Neural progenitor cell (in vitro differentiated cells): ENCODE measurements at regions not wholly inside any gene's neighbourhood (a gene's known extent, or its start where the extent isn't known, plus 50 kb on each side); places are given as distances from the start of the nearest gene placed in this dataset.
A peak's percentile ranks its signal among the peaks of the same experiment; 100 is the strongest.

ENCODE experiments used
- DNase-seq: peaks from one replicate; pipeline ENCODE4 v3.0.0-alpha.2; 2016; ENCODE audit warnings: low spot score
- H2AFZ ChIP-seq: fragments of 200-600 bp; sonication (generic); replicated peaks from 2 replicates; pipeline ENCODE4 v1.6.1; 2016; ENCODE audit warnings: antibody characterized with exemption
- H3F3A ChIP-seq: fragments of 200-600 bp; sonication (generic); 2 replicates; pipeline ENCODE4 v1.6.1; 2016; ENCODE audit warnings: antibody characterized with exemption, low read depth
- H3K27ac ChIP-seq: fragments of 200-600 bp; sonication (generic); 2 replicates; pipeline ENCODE4 v1.5.1; 2016; ENCODE audit warnings: mild to moderate bottlenecking
- H3K27me3 ChIP-seq: fragments of 200-600 bp; sonication (generic); 2 replicates; pipeline ENCODE4 v1.6.1; 2016; ENCODE audit warnings: mild to moderate bottlenecking, moderate library complexity
- H3K36me3 ChIP-seq: fragments of 200-600 bp; sonication (generic); 2 replicates; pipeline ENCODE4 v1.5.1; 2016
- H3K4me1 ChIP-seq: fragments of 200-600 bp; sonication (generic); 2 replicates; pipeline ENCODE4 v1.6.1; 2016; ENCODE audit warnings: mixed run types
- H3K4me2 ChIP-seq: fragments of 200-600 bp; sonication (generic); 2 replicates; pipeline ENCODE4 v1.6.1; 2016
- H3K4me3 ChIP-seq: fragments of 200-600 bp; sonication (generic); 2 replicates; pipeline ENCODE4 v1.5.1; 2016
- H3K79me2 ChIP-seq: fragments of 200-600 bp; sonication (generic); 2 replicates; pipeline ENCODE4 v1.6.1; 2016; ENCODE audit warnings: low read depth
- H3K9ac ChIP-seq: fragments of 200-600 bp; sonication (generic); 2 replicates; pipeline ENCODE4 v1.6.1; 2016
- H3K9me3 ChIP-seq: fragments of 200-600 bp; sonication (generic); 2 replicates; pipeline ENCODE4 v1.5.1; 2016; ENCODE audit warnings: low read depth
- H4K20me1 ChIP-seq: fragments of 200-600 bp; sonication (generic); 2 replicates; pipeline ENCODE4 v1.6.1; 2016; ENCODE audit warnings: low read depth
- H3K27ac Mint-ChIP-seq: 3 replicates; pipeline ENCODE4 v1.8.0; 2021; ENCODE audit warnings: mixed read lengths
- H3K27me3 Mint-ChIP-seq: 2 replicates; pipeline ENCODE4 v1.8.0; 2022; ENCODE audit warnings: low read depth, mild to moderate bottlenecking, inconsistent platforms, moderate library complexity, mixed read lengths; ENCODE audit not compliant: insufficient read depth
- H3K36me3 Mint-ChIP-seq: 3 replicates; pipeline ENCODE4 v1.8.0; 2021; ENCODE audit warnings: mixed read lengths
- H3K4me1 Mint-ChIP-seq: 3 replicates; pipeline ENCODE4 v1.8.0; 2021; ENCODE audit warnings: mixed read lengths
- H3K4me3 Mint-ChIP-seq: 3 replicates; pipeline ENCODE4 v1.8.0; 2021; ENCODE audit warnings: mild to moderate bottlenecking, moderate library complexity, mixed read lengths
- H3K9me3 Mint-ChIP-seq: 3 replicates; pipeline ENCODE4 v1.8.0; 2020; ENCODE audit warnings: mixed read lengths
- CTCF ChIP-seq: fragments of 200-600 bp; sonication (generic); IDR thresholded peaks from 2 replicates; pipeline ENCODE4 v1.5.1; 2017; ENCODE audit warnings: antibody characterized with exemption, mild to moderate bottlenecking
- EZH2 ChIP-seq: fragments of 200-600 bp; sonication (generic); IDR thresholded peaks from 2 replicates; pipeline ENCODE4 v1.6.1; 2017; ENCODE audit warnings: antibody characterized with exemption, mild to moderate bottlenecking, moderate library complexity
- EZH2phosphoT487 ChIP-seq: fragments of 200-600 bp; sonication (generic); IDR thresholded peaks from 2 replicates; pipeline ENCODE4 v1.6.1; 2017; ENCODE audit warnings: antibody characterized with exemption

DNA sequence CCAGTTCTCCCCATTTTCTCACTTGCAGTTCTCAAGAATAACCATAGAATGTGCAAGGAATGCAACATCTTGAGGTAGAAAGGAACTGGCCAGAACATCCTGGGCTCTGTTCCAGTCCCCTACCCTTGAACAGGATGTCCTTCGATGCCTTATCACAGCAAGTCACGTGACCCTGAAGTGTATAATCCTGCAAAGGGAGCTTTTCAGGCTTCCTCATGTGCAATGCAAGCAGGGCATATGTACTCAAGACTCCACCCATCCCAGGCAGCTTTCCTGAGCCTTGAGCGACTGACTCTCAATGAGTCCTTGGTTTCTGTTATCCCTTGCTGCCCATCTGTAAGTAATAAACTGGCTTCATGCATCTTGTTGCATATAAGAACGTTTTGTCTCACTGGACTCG lies 311.0 kb downstream of the MRPL39 start:
- Mint-ChIP-seq H3K4me3 (no peak overlapping the region), H3K36me3 (no peaks in the 10 kb centered on the region), H3K9me3 (no peaks in the 10 kb centered on the region), H3K4me1 (peaks cover 8% of the 10 kb centered on the region), H3K27me3 (no peaks in the 10 kb centered on the region), H3K27ac (no peak overlapping the region)
- H3F3A ChIP-seq = no peaks in the 10 kb centered on the region
- no peaks in the 10 kb centered on the region for H3K9me3 ChIP-seq
- no peaks in the 10 kb centered on the region for H4K20me1 ChIP-seq
- no peaks in the 10 kb centered on the region for H3K36me3 ChIP-seq
- H3K27me3 ChIP-seq = no peaks in the 10 kb centered on the region
- no peaks in the 10 kb centered on the region for H3K79me2 ChIP-seq
- H2AFZ ChIP-seq = peak overlapping the region; percentile 9
- no peak overlapping the region for H3K4me3 ChIP-seq
- H3K27ac ChIP-seq = no peak overlapping the region
- no peak overlapping the region for H3K9ac ChIP-seq
- no peak overlapping the region for H3K4me2 ChIP-seq
- DNase-seq = no peak
- H3K4me1 ChIP-seq = peaks cover 8% of the 10 kb centered on the region
- TF ChIP-seq EZH2phosphoT487 = no peak
- TF ChIP-seq EZH2 = no peak
- TF ChIP-seq CTCF = no peak

DNA sequence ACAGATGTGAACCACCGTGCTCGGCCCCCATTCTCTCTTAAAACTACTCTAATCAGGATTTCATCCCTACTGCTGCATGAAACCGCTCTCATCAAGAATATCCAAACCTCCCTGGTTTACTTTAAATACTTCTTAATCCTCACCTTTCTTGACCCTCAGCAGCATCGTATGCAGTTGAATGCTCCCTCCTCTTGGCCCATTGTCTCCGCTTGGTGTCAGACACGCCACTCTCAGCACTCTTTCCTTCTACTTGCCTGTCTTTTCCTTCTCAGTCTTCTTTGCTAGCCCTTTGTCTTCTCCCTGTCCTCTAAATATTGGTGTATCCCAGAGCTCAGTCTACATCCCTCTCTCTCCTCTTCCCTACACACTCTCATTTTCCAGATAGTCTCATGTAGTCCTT lies 314.9 kb downstream of the MRPL39 start:
- H3K4me3 Mint-ChIP-seq = no peak overlapping the region
- no peaks in the 10 kb centered on the region for H3K9me3 Mint-ChIP-seq
- peak overlapping the region; percentile 40 for H2AFZ ChIP-seq
- H3K36me3 ChIP-seq = no peaks in the 10 kb centered on the region
- peak overlapping the region; percentile 29 for H3K4me2 ChIP-seq
- H3K4me1 Mint-ChIP-seq = peaks cover 5% of the 10 kb centered on the region
- H4K20me1 ChIP-seq = no peaks in the 10 kb centered on the region
- no peak overlapping the region for H3K9ac ChIP-seq
- H3K27ac ChIP-seq = no peak overlapping the region
- peak; percentile 53 for DNase-seq
- peaks cover 8% of the 10 kb centered on the region for H3K4me1 ChIP-seq
- H3K27me3 ChIP-seq = no peaks in the 10 kb centered on the region
- no peak overlapping the region for H3K27ac Mint-ChIP-seq
- TF ChIP-seq EZH2phosphoT487 = no peak
- TF ChIP-seq EZH2 = no peak
- TF ChIP-seq CTCF = no peak
- H3K36me3 Mint-ChIP-seq = no peaks in the 10 kb centered on the region
- no peaks in the 10 kb centered on the region for H3F3A ChIP-seq
- no peaks in the 10 kb centered on the region for H3K79me2 ChIP-seq
- H3K4me3 ChIP-seq = no peak overlapping the region
- no peaks in the 10 kb centered on the region for H3K27me3 Mint-ChIP-seq
- no peaks in the 10 kb centered on the region for H3K9me3 ChIP-seq

DNA sequence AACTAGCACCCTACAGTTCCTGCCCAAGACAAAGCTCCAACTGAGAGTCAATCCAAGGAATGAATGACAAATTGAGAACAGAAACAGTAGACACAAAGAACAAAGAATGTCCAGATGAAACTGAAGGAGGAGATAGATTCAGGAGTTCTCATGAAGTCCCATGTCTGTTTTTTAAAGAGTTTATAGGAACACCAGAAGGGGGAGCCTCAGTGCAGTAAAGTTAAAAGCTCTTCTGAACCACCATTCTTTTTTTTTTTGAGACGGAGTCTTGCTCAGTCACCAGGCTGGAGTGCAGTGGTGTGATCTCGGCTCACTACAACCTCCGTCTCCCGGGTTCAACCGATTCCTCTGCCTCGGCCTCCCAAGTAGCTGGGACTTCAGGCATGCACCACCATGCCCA lies 323.6 kb downstream of the MRPL39 start:
- Histone ChIP-seq H3F3A (no peaks in the 10 kb centered on the region), H3K36me3 (no peaks in the 10 kb centered on the region), H3K27me3 (no peaks in the 10 kb centered on the region), H3K27ac (no peak overlapping the region), H3K4me2 (no peak overlapping the region), H3K9ac (no peak overlapping the region), H4K20me1 (no peaks in the 10 kb centered on the region), H3K9me3 (no peaks in the 10 kb centered on the region), H3K4me3 (no peak overlapping the region), H3K79me2 (no peaks in the 10 kb centered on the region), H3K4me1 (peaks cover 12% of the 10 kb centered on the region), H2AFZ (peak overlapping the region; percentile 94)
- Mint-ChIP-seq H3K9me3 (no peaks in the 10 kb centered on the region), H3K4me1 (peaks cover 2% of the 10 kb centered on the region), H3K27me3 (no peaks in the 10 kb centered on the region), H3K4me3 (no peak overlapping the region), H3K27ac (peak overlapping the region; percentile 50), H3K36me3 (no peaks in the 10 kb centered on the region)
- DNase-seq = peak; percentile 63
- TF ChIP-seq EZH2 (no peak), CTCF (peak; percentile 64)

DNA sequence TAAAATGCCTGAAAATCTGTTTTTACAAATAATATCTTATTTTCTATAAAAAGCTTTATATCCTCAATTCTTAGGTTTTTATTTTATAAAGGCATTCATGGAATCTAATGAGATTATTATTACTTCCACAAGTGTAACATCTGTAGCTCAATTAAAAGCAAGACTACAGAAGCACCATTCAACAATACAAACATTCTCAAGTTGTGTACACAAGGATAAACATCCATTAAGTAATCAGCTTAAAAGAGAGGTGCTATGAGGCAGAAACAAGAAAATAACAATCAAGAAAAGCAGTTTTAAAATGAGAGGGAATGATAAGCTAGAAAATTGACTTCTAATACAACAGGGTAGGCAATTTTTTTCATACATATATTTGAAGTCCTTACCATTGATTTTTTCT lies 326.1 kb downstream of the MRPL39 start:
- H3K9me3 Mint-ChIP-seq = no peaks in the 10 kb centered on the region
- no peak for DNase-seq
- H3K9me3 ChIP-seq = no peaks in the 10 kb centered on the region

More for the DNA sequence above, 326.1 kb downstream of the MRPL39 start:
- Histone ChIP-seq H3F3A (no peaks in the 10 kb centered on the region), H3K79me2 (no peaks in the 10 kb centered on the region), H3K4me3 (no peak overlapping the region), H4K20me1 (no peaks in the 10 kb centered on the region), H2AFZ (no peak overlapping the region), H3K27ac (no peak overlapping the region), H3K4me1 (peaks cover 12% of the 10 kb centered on the region), H3K9ac (no peak overlapping the region), H3K4me2 (no peak overlapping the region), H3K27me3 (no peaks in the 10 kb centered on the region), H3K36me3 (no peaks in the 10 kb centered on the region)
- Mint-ChIP-seq H3K4me3 (no peak overlapping the region), H3K36me3 (no peaks in the 10 kb centered on the region), H3K4me1 (peaks cover 2% of the 10 kb centered on the region), H3K27ac (no peak overlapping the region), H3K27me3 (no peaks in the 10 kb centered on the region)
- no peak for TF ChIP-seq EZH2phosphoT487
- no peak for TF ChIP-seq CTCF
